GM23248 (cell line): ENCODE measurements at regions not wholly inside any gene's neighbourhood (a gene's known extent, or its start where the extent isn't known, plus 50 kb on each side); places are given as distances from the start of the nearest gene placed in this dataset.
"Not testable (repeated sequence)": the region's sequence is repeated elsewhere in the genome, so short reads cannot be mapped to it uniquely, and the experiment has no call there.

Experiments
- DNase-seq: peaks from one replicate; pipeline ENCODE4 v3.0.0-alpha.2; 2015
- H2AFZ ChIP-seq: fragments of 200-600 bp; sonication (generic); 2 replicates; pipeline ENCODE4 v1.6.1; 2016; ENCODE audit warnings: antibody characterized with exemption
- H3F3A ChIP-seq: fragments of 200-600 bp; sonication (generic); 2 replicates; pipeline ENCODE4 v1.6.1; 2016; ENCODE audit warnings: mild to moderate bottlenecking, antibody characterized with exemption, mixed run types; ENCODE audit not compliant: insufficient read depth
- H3K27ac ChIP-seq: fragments of 200-600 bp; sonication (generic); 2 replicates; pipeline ENCODE4 v1.5.1; 2016; ENCODE audit warnings: mild to moderate bottlenecking
- H3K27me3 ChIP-seq: fragments of 200-600 bp; sonication (generic); replicated peaks from 2 replicates; pipeline ENCODE4 v1.6.1; 2016; ENCODE audit warnings: mild to moderate bottlenecking; ENCODE audit not compliant: insufficient read depth
- H3K36me3 ChIP-seq: fragments of 200-600 bp; sonication (generic); 2 replicates; pipeline ENCODE4 v1.6.1; 2016; ENCODE audit warnings: low read depth, mild to moderate bottlenecking
- H3K4me1 ChIP-seq: fragments of 200-600 bp; sonication (generic); 2 replicates; pipeline ENCODE4 v1.6.1; 2016; ENCODE audit warnings: mild to moderate bottlenecking; ENCODE audit not compliant: insufficient read depth
- H3K4me2 ChIP-seq: fragments of 200-600 bp; sonication (generic); one replicate; pipeline ENCODE4 v1.6.1; 2016; ENCODE audit warnings: mild to moderate bottlenecking; ENCODE audit not compliant: unreplicated experiment
- H3K4me3 ChIP-seq: fragments of 200-600 bp; sonication (generic); 2 replicates; pipeline ENCODE4 v1.5.1; 2016; ENCODE audit warnings: mild to moderate bottlenecking
- H3K79me2 ChIP-seq: fragments of 200-600 bp; sonication (generic); 2 replicates; pipeline ENCODE4 v1.6.1; 2016; ENCODE audit warnings: mild to moderate bottlenecking; ENCODE audit not compliant: insufficient read depth
- H3K9ac ChIP-seq: fragments of 200-600 bp; sonication (generic); 2 replicates; pipeline ENCODE4 v1.6.1; 2016; ENCODE audit warnings: mild to moderate bottlenecking
- H3K9me2 ChIP-seq: fragments of 200-600 bp; sonication (generic); 2 replicates; pipeline ENCODE4 v1.6.1; 2016; ENCODE audit warnings: mixed run types, mild to moderate bottlenecking, moderate library complexity; ENCODE audit not compliant: insufficient read depth
- H3K9me3 ChIP-seq: fragments of 200-600 bp; sonication (generic); one replicate; pipeline ENCODE4 v1.6.1; 2017; ENCODE audit warnings: low read depth
- H4K20me1 ChIP-seq: fragments of 200-600 bp; sonication (generic); 2 replicates; pipeline ENCODE4 v1.6.0; 2016; ENCODE audit not compliant: insufficient read depth
- EZH2 ChIP-seq: fragments of 200-600 bp; sonication (generic); IDR thresholded peaks from 2 replicates; pipeline ENCODE4 v1.6.1; 2018; ENCODE audit warnings: antibody characterized with exemption, mild to moderate bottlenecking; ENCODE audit not compliant: insufficient read depth, poor library complexity, severe bottlenecking
- EZH2phosphoT487 ChIP-seq: fragments of 200-600 bp; sonication (generic); IDR thresholded peaks from 2 replicates; pipeline ENCODE4 v1.6.1; 2018; ENCODE audit warnings: antibody characterized with exemption, moderate library complexity, mild to moderate bottlenecking, low read depth; ENCODE audit not compliant: insufficient read depth
- WGBS, 2 experiments: methylation state at CpG; one replicate each; pipeline ENCODE4 v1.1.6; 2015 to 2017; ENCODE audit warnings: low lambda C conversion rate in 2 of 2, low coverage in 1 of 2; ENCODE audit errors: missing lambda C conversion rate in 2 of 2; 5-methylcytosine and 5-hydroxymethylcytosine counted together
- in situ Hi-C: fragments of 300-500 bp; cut with MboI; formaldehyde crosslinking; loops from 2 replicates; pipeline ENCODE4 v1.15.0; 2020

DNA sequence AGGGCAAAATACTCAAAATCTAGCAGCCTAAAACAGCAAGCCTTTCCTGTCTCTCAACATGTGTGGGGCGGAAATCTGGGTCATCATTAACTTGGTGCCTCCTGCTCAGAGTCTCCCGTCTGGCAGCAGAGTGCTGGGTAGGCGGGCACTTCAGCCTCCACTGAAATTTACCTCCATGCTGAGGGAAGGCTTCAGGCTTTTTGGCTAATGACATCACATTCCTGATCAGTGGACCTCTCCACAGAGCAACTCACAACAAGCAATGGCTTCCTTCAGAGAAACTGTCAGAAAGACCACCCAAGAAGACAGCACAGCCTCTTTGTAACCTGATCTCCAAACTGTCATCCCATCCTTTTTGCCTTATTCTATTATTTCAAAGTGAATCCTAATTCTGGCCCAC is 1109.0 kb downstream of the UQCRFS1 start:
- Histone ChIP-seq H4K20me1 (no peaks in the 10 kb centered on the region), H3K27ac (no peak overlapping the region), H3K4me1 (no peaks in the 10 kb centered on the region), H3K79me2 (no peaks in the 10 kb centered on the region), H2AFZ (no peak overlapping the region), H3K9ac (no peak overlapping the region), H3K9me3 (no peaks in the 10 kb centered on the region), H3K36me3 (no peaks in the 10 kb centered on the region), H3K9me2 (no peaks in the 10 kb centered on the region), H3F3A (no peaks in the 10 kb centered on the region), H3K27me3 (no peaks in the 10 kb centered on the region), H3K4me2 (no peak overlapping the region), H3K4me3 (no peak overlapping the region)
- in situ Hi-C loops, result no loop called here
- no peak for DNase-seq
- TF ChIP-seq EZH2phosphoT487 (no peak), EZH2 (no peak)
- WGBS, 2 experiments, result 2 to 4% methylated on average over 3 of the region's 3 CpGs

DNA sequence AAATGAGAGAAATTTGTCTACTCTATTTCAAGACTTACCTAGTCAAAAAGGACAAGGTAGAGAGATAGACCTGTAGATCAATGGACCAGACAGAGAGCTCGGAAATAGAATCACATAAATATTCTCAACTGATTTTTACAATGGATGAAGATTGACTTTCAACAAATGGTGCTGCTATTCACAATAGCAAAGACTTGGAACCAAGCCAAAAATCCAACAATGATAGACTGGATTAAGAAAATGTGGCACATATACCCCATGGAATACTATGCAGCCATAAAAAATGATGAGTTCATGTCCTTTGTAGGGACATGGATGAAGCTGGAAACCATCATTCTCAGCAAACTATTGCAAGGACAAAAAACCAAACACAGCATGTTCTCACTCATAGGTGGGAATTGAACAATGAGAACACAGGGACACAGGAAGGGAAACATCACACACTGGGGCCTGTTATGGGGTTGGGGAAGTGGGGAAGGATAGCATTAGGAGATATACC is 1128.2 kb downstream of the UQCRFS1 start:
- H3K4me1 ChIP-seq, H4K20me1 ChIP-seq, H3K9ac ChIP-seq, H3K27me3 ChIP-seq, H3K4me2 ChIP-seq, DNase-seq, H3K79me2 ChIP-seq, H3K36me3 ChIP-seq, H3K27ac ChIP-seq, H3K4me3 ChIP-seq, H2AFZ ChIP-seq, H3K9me3 ChIP-seq, in situ Hi-C loops, H3K9me2 ChIP-seq, H3F3A ChIP-seq: not testable (repeated sequence)
- WGBS, 2 experiments, result 17 to 26% methylated on average over 1 of the region's 1 CpG

GRCh38 chr19:28076628-28077027 is 1136.3 kb downstream of the UQCRFS1 start:
- no peak overlapping the region for H3K27ac ChIP-seq
- WGBS, 2 experiments, result 17 to 20% methylated on average over 4 of the region's 4 CpGs
- H3K36me3 ChIP-seq, result no peaks in the 10 kb centered on the region

DNA sequence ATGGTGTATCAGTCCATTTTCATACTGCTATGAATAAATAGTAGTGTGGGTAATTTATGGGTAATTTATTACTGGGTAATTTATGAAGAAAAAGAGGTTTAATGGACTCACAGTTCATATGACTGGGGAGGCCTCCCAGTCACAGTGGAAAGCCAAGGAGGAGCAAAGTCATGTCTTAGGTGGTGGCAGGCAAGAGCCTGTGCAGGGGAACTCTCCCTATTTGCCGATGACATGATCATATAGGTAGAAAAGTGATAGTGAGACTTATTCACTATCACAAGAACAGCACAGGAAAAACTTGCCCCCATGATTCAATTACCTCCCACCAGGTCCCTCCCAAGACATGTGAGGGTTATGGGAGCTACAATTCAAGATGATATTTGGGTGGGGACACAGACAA is 1137.7 kb downstream of the UQCRFS1 start:
- 23 to 30% methylated on average over 1 of the region's 1 CpG for WGBS, 2 experiments
- Histone ChIP-seq H3K27ac (no peak overlapping the region), H4K20me1 (no peaks in the 10 kb centered on the region), H3K27me3 (no peaks in the 10 kb centered on the region), H3K9me3 (no peaks in the 10 kb centered on the region), H3K79me2 (no peaks in the 10 kb centered on the region), H3K9me2 (no peaks in the 10 kb centered on the region), H3K4me2 (no peak overlapping the region), H2AFZ (no peak overlapping the region), H3K4me3 (no peak overlapping the region), H3K9ac (no peak overlapping the region), H3K4me1 (no peaks in the 10 kb centered on the region), H3F3A (no peaks in the 10 kb centered on the region), H3K36me3 (no peaks in the 10 kb centered on the region)
- DNase-seq, result no peak
- in situ Hi-C loops, result no loop called here
- no peak for TF ChIP-seq EZH2phosphoT487
- no peak for TF ChIP-seq EZH2

More at GRCh38 chr19:28076628-28077027, 1136.3 kb downstream of the UQCRFS1 start:
- Histone ChIP-seq H3K79me2 (no peaks in the 10 kb centered on the region), H3F3A (no peaks in the 10 kb centered on the region), H3K4me2 (no peak overlapping the region), H3K9me3 (no peaks in the 10 kb centered on the region), H3K4me3 (no peak overlapping the region), H2AFZ (no peak overlapping the region), H3K4me1 (no peaks in the 10 kb centered on the region), H4K20me1 (no peaks in the 10 kb centered on the region), H3K9me2 (no peaks in the 10 kb centered on the region), H3K9ac (no peak overlapping the region), H3K27me3 (no peaks in the 10 kb centered on the region)
- TF ChIP-seq EZH2phosphoT487, result no peak
- TF ChIP-seq EZH2, result no peak
- in situ Hi-C loops, result no loop called here
- DNase-seq, result no peak

DNA sequence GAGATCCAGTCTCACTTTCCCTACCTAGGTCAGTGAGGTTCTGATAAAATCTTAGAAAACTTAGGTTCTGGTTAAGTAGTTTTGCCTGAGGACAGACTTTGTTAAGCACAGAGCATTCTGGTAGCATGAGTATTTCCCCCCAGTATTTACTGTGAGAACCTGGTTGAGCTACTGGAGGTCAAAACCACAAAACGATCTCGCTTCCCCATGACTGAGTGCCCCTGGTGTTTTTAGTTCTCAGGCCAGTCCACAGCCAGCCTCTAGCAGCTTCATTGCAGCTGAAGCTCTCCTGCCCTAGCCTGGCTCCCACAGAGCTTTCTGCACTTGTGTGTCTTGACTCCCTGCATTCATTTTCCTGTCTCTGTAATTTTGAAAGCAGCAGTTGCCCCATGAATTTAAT is 1138.2 kb downstream of the UQCRFS1 start:
- 20 to 44% methylated on average over 2 of the region's 2 CpGs for WGBS, 2 experiments
- Histone ChIP-seq H3F3A (no peaks in the 10 kb centered on the region), H3K27ac (no peak overlapping the region), H3K4me3 (no peak overlapping the region), H3K4me2 (no peak overlapping the region), H3K79me2 (no peaks in the 10 kb centered on the region), H3K27me3 (no peaks in the 10 kb centered on the region), H3K4me1 (no peaks in the 10 kb centered on the region), H3K9me2 (no peaks in the 10 kb centered on the region), H3K9ac (no peak overlapping the region), H3K9me3 (no peaks in the 10 kb centered on the region), H4K20me1 (no peaks in the 10 kb centered on the region), H2AFZ (no peak overlapping the region), H3K36me3 (no peaks in the 10 kb centered on the region)
- TF ChIP-seq EZH2phosphoT487 (no peak), EZH2 (no peak)
- DNase-seq, result no peak
- in situ Hi-C loops, result no loop called here
